ENCODE measurements at regions not wholly inside any gene's neighbourhood (a gene's known extent, or its start where the extent isn't known, plus 50 kb on each side); places are given as distances from the start of the nearest gene placed in this dataset.

GRCh38 chr4:24426557-24426956, 157.8 kb downstream of the DHX15 start:
- TF ChIP-seq, protein P1, sequence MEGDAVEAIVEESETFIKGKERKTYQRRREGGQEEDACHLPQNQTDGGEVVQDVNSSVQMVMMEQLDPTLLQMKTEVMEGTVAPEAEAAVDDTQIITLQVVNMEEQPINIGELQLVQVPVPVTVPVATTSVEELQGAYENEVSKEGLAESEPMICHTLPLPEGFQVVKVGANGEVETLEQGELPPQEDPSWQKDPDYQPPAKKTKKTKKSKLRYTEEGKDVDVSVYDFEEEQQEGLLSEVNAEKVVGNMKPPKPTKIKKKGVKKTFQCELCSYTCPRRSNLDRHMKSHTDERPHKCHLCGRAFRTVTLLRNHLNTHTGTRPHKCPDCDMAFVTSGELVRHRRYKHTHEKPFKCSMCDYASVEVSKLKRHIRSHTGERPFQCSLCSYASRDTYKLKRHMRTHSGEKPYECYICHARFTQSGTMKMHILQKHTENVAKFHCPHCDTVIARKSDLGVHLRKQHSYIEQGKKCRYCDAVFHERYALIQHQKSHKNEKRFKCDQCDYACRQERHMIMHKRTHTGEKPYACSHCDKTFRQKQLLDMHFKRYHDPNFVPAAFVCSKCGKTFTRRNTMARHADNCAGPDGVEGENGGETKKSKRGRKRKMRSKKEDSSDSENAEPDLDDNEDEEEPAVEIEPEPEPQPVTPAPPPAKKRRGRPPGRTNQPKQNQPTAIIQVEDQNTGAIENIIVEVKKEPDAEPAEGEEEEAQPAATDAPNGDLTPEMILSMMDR (IDR thresholded peaks at IDR 0.05), result no peak
- TF ChIP-seq POLR2A (IDR thresholded peaks at IDR 0.05), result no peak
